ENCODE measurements at regions not wholly inside any gene's neighbourhood (a gene's known extent, or its start where the extent isn't known, plus 50 kb on each side); places are given as distances from the start of the nearest gene placed in this dataset.
A peak's percentile ranks its signal among the peaks of the same experiment; 100 is the strongest.

GRCh38 chr5:82405618-82406204, 127.6 kb upstream of the RPS23 start:
- peak overlapping the region; percentile 99 for H3K27ac ChIP-seq
- DNase-seq: peak; percentile 99
- no peak overlapping the region for H3K4me3 ChIP-seq (ENCODE audit: low read depth, low read length)
- no peaks in the 10 kb centered on the region for H3K27me3 ChIP-seq (replicated peaks)
- in situ Hi-C loops (cut with HindIII; ENCODE audit: low pct_ligation_motif_present, low sequenced_read_pairs): no loop called here
- no peak for TF ChIP-seq CTCF (IDR thresholded peaks at IDR 0.05; ENCODE audit: low read depth, low read length, missing control alignments)
- no peaks in the 10 kb centered on the region for H3K36me3 ChIP-seq (replicated peaks)

GRCh38 chr5:82405161-82405560, 127.0 kb upstream of the RPS23 start:
- no peak overlapping the region for H3K4me3 ChIP-seq (ENCODE audit: low read depth, low read length)
- TF ChIP-seq CTCF (IDR thresholded peaks at IDR 0.05; ENCODE audit: low read depth, low read length, missing control alignments): no peak
- peak overlapping the region; percentile 99 for H3K27ac ChIP-seq
- H3K27me3 ChIP-seq (replicated peaks): no peaks in the 10 kb centered on the region
- H3K36me3 ChIP-seq (replicated peaks): no peaks in the 10 kb centered on the region
- in situ Hi-C loops (cut with HindIII; ENCODE audit: low pct_ligation_motif_present, low sequenced_read_pairs): no loop called here
- peak; percentile 79 for DNase-seq

GRCh38 chr5:82404382-82404945, 126.3 kb upstream of the RPS23 start:
- Histone ChIP-seq H3K27ac (peak overlapping the region; percentile 99), H3K36me3 (replicated peaks) (no peaks in the 10 kb centered on the region), H3K27me3 (replicated peaks) (no peaks in the 10 kb centered on the region), H3K4me3 (ENCODE audit: low read depth, low read length) (no peak overlapping the region)
- in situ Hi-C loops (cut with HindIII; ENCODE audit: low pct_ligation_motif_present, low sequenced_read_pairs): no loop called here
- TF ChIP-seq CTCF (IDR thresholded peaks at IDR 0.05; ENCODE audit: low read depth, low read length, missing control alignments): no peak
- no peak for DNase-seq

GRCh38 chr5:82403724-82404123, 125.6 kb upstream of the RPS23 start:
- Histone ChIP-seq H3K36me3 (replicated peaks) (no peaks in the 10 kb centered on the region), H3K27me3 (replicated peaks) (no peaks in the 10 kb centered on the region), H3K27ac (peak overlapping the region; percentile 99), H3K4me3 (ENCODE audit: low read depth, low read length) (no peak overlapping the region)
- no peak for TF ChIP-seq CTCF (IDR thresholded peaks at IDR 0.05; ENCODE audit: low read depth, low read length, missing control alignments)
- in situ Hi-C loops (cut with HindIII; ENCODE audit: low pct_ligation_motif_present, low sequenced_read_pairs): no loop called here
- no peak for DNase-seq

GRCh38 chr5:82403026-82403425, 124.9 kb upstream of the RPS23 start:
- TF ChIP-seq CTCF (IDR thresholded peaks at IDR 0.05; ENCODE audit: low read depth, low read length, missing control alignments): no peak
- Histone ChIP-seq H3K27ac (no peak overlapping the region), H3K27me3 (replicated peaks) (no peaks in the 10 kb centered on the region), H3K36me3 (replicated peaks) (no peaks in the 10 kb centered on the region), H3K4me3 (ENCODE audit: low read depth, low read length) (no peak overlapping the region)
- DNase-seq: no peak
- in situ Hi-C loops (cut with HindIII; ENCODE audit: low pct_ligation_motif_present, low sequenced_read_pairs): no loop called here

GRCh38 chr5:82399111-82399510, 121.0 kb upstream of the RPS23 start:
- Histone ChIP-seq H3K27ac (peak overlapping the region; percentile 100), H3K27me3 (replicated peaks) (no peaks in the 10 kb centered on the region), H3K36me3 (replicated peaks) (no peaks in the 10 kb centered on the region), H3K4me3 (ENCODE audit: low read depth, low read length) (no peak overlapping the region)
- TF ChIP-seq CTCF (IDR thresholded peaks at IDR 0.05; ENCODE audit: low read depth, low read length, missing control alignments): no peak
- in situ Hi-C loops (cut with HindIII; ENCODE audit: low pct_ligation_motif_present, low sequenced_read_pairs): no loop called here
- DNase-seq: no peak
